AML-193 (cell line): ENCODE measurements at regions not wholly inside any gene's neighbourhood (a gene's known extent, or its start where the extent isn't known, plus 50 kb on each side); places are given as distances from the start of the nearest gene placed in this dataset.

Experiments used
- DNase-seq, 2 experiments: peaks; one replicate each; lab custom pipeline; 2025; lab: John Stamatoyannopoulos, UW

- DNase-seq: no peak
Observed at GRCh38 chr15:46856839-46857502, 860.3 kb upstream of the SEMA6D start.

GRCh38 chr15:46858150-46858549, 859.2 kb upstream of the SEMA6D start:
- DNase-seq: no peak

- DNase-seq: no peak
Observed at GRCh38 chr15:46861796-46862195, 855.5 kb upstream of the SEMA6D start.

GRCh38 chr15:46865155-46865554, 852.1 kb upstream of the SEMA6D start:
- no peak for DNase-seq

GRCh38 chr15:46872286-46872980, 844.9 kb upstream of the SEMA6D start:
- no peak for DNase-seq

GRCh38 chr15:46872981-46873330, 844.3 kb upstream of the SEMA6D start:
- DNase-seq: no peak

GRCh38 chr15:46879032-46879770, 838.1 kb upstream of the SEMA6D start:
- DNase-seq: no peak

- no peak for DNase-seq
Observed at GRCh38 chr15:46880791-46881190, 836.5 kb upstream of the SEMA6D start.

- no peak for DNase-seq
Observed at GRCh38 chr15:46892621-46893160, 824.6 kb upstream of the SEMA6D start.

GRCh38 chr15:46894644-46895043, 822.7 kb upstream of the SEMA6D start:
- DNase-seq: no peak

- DNase-seq: no peak
Observed at GRCh38 chr15:46897266-46897665, 820.0 kb upstream of the SEMA6D start.

GRCh38 chr15:46901001-46901400, 816.3 kb upstream of the SEMA6D start:
- no peak for DNase-seq

- no peak for DNase-seq
Observed at GRCh38 chr15:46917721-46918252, 799.5 kb upstream of the SEMA6D start.

- no peak for DNase-seq
Observed at GRCh38 chr15:46918462-46919140, 798.7 kb upstream of the SEMA6D start.

- DNase-seq: no peak
Observed at GRCh38 chr15:46921891-46922290, 795.4 kb upstream of the SEMA6D start.

GRCh38 chr15:46930426-46930825, 786.9 kb upstream of the SEMA6D start:
- no peak for DNase-seq

- DNase-seq: no peak
Observed at GRCh38 chr15:46933332-46933731, 784.0 kb upstream of the SEMA6D start.

GRCh38 chr15:46934851-46935250, 782.5 kb upstream of the SEMA6D start:
- DNase-seq: no peak

- no peak for DNase-seq
Observed at GRCh38 chr15:46938169-46938568, 779.1 kb upstream of the SEMA6D start.

GRCh38 chr15:46941241-46941640, 776.1 kb upstream of the SEMA6D start:
- no peak for DNase-seq

GRCh38 chr15:46946953-46947352, 770.4 kb upstream of the SEMA6D start:
- DNase-seq: no peak

- no peak for DNase-seq
Observed at GRCh38 chr15:46955576-46955975, 761.7 kb upstream of the SEMA6D start.
